ENCODE measurements at regions not wholly inside any gene's neighbourhood (a gene's known extent, or its start where the extent isn't known, plus 50 kb on each side); places are given as distances from the start of the nearest gene placed in this dataset.

DNA sequence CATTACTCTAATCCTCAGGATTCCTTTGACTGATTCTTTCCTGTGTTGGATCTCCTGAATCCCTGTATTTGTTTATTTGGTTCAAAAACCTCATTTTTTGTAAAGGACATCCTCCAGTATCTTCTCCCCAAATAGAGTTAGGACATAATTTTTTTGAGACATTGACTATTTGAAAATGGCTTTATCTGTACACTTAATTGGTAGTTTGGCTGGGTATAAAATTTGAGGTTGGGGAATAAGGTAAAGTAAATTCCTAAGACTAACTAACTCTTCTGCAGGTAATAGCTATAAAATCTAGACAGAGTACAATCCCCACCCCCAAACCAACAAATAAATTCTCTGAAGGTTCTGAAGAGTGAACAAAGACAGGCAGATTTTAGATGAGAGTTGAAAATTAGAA is 114.4 kb downstream of the CTTN start:
- TF ChIP-seq, protein P1, sequence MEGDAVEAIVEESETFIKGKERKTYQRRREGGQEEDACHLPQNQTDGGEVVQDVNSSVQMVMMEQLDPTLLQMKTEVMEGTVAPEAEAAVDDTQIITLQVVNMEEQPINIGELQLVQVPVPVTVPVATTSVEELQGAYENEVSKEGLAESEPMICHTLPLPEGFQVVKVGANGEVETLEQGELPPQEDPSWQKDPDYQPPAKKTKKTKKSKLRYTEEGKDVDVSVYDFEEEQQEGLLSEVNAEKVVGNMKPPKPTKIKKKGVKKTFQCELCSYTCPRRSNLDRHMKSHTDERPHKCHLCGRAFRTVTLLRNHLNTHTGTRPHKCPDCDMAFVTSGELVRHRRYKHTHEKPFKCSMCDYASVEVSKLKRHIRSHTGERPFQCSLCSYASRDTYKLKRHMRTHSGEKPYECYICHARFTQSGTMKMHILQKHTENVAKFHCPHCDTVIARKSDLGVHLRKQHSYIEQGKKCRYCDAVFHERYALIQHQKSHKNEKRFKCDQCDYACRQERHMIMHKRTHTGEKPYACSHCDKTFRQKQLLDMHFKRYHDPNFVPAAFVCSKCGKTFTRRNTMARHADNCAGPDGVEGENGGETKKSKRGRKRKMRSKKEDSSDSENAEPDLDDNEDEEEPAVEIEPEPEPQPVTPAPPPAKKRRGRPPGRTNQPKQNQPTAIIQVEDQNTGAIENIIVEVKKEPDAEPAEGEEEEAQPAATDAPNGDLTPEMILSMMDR (IDR thresholded peaks at IDR 0.05), result no peak
- TF ChIP-seq POLR2A (IDR thresholded peaks at IDR 0.05), result no peak
